ENCODE measurements at regions not wholly inside any gene's neighbourhood (a gene's known extent, or its start where the extent isn't known, plus 50 kb on each side); places are given as distances from the start of the nearest gene placed in this dataset.

DNA sequence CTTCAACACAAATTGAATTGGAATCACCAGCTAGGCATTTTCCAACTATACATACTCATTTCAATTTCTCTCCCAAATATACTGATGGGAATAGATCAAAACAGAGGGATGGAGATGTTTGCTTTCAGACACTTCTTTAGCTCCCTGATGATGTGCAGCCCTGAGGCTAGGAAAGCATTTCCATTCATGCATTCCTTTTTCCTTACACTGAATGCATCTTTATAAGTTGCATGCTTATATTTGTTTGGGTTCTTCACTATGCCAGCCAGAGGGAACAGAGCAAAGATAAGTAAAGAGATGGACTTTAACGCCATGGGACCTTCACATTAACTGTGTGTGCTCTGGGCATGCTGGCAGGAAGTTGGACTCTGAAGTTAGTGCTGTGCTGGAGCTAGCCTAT lies 696.5 kb upstream of the CDH9 start:
- Histone ChIP-seq H3K27ac (ENCODE audit: low read length) (no peak overlapping the region), H2AFZ (ENCODE audit: low read depth, low read length) (no peak overlapping the region), H3K36me3 (replicated peaks; ENCODE audit: low read depth, low read length) (no peaks in the 10 kb centered on the region), H3K4me2 (ENCODE audit: low read length) (no peak overlapping the region), H3K27me3 (ENCODE audit: low read depth, low read length) (no peaks in the 10 kb centered on the region), H4K20me1 (ENCODE audit: insufficient read depth, low read length) (no peaks in the 10 kb centered on the region), H3K4me3 (ENCODE audit: low read length) (no peak overlapping the region), H3K79me2 (ENCODE audit: low read length) (no peaks in the 10 kb centered on the region), H3K9me3 (ENCODE audit: insufficient read depth, low read length) (no peaks in the 10 kb centered on the region), H3K4me1 (ENCODE audit: low read length) (no peaks in the 10 kb centered on the region), H3K9ac (ENCODE audit: low read length) (no peak overlapping the region)
- TF ChIP-seq, protein P1, sequence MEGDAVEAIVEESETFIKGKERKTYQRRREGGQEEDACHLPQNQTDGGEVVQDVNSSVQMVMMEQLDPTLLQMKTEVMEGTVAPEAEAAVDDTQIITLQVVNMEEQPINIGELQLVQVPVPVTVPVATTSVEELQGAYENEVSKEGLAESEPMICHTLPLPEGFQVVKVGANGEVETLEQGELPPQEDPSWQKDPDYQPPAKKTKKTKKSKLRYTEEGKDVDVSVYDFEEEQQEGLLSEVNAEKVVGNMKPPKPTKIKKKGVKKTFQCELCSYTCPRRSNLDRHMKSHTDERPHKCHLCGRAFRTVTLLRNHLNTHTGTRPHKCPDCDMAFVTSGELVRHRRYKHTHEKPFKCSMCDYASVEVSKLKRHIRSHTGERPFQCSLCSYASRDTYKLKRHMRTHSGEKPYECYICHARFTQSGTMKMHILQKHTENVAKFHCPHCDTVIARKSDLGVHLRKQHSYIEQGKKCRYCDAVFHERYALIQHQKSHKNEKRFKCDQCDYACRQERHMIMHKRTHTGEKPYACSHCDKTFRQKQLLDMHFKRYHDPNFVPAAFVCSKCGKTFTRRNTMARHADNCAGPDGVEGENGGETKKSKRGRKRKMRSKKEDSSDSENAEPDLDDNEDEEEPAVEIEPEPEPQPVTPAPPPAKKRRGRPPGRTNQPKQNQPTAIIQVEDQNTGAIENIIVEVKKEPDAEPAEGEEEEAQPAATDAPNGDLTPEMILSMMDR (IDR thresholded peaks at IDR 0.05; ENCODE audit: low read depth, low read length) = no peak
- TF ChIP-seq EZH2phosphoT487 (IDR thresholded peaks at IDR 0.05; ENCODE audit: low read depth) = no peak

DNA sequence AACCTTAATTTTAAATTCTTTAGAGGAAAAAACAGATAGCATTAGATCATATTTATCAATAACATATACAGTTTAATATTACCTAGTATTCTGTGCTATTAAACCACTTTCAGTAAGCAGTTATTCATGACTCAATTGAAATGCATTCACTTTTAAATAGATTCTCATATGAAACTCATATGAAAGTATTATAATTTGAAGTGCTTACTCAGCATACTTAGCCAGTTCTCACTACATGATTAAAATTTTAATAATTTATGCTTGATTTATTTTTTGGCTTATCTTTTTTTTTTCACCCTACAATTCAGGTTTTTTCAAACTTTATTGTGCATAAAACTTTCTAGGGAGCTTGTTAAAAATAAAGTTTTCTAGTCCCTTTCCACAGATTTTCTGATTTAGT lies 694.9 kb upstream of the CDH9 start:
- Histone ChIP-seq H3K9ac (ENCODE audit: low read length) (no peak overlapping the region), H3K4me2 (ENCODE audit: low read length) (no peak overlapping the region), H3K79me2 (ENCODE audit: low read length) (no peaks in the 10 kb centered on the region), H3K4me3 (ENCODE audit: low read length) (no peak overlapping the region), H3K9me3 (ENCODE audit: insufficient read depth, low read length) (no peaks in the 10 kb centered on the region), H3K27me3 (ENCODE audit: low read depth, low read length) (no peaks in the 10 kb centered on the region), H3K36me3 (replicated peaks; ENCODE audit: low read depth, low read length) (no peaks in the 10 kb centered on the region), H3K27ac (ENCODE audit: low read length) (no peak overlapping the region), H2AFZ (ENCODE audit: low read depth, low read length) (no peak overlapping the region), H3K4me1 (ENCODE audit: low read length) (no peaks in the 10 kb centered on the region), H4K20me1 (ENCODE audit: insufficient read depth, low read length) (no peaks in the 10 kb centered on the region)
- TF ChIP-seq, protein P1 (IDR thresholded peaks at IDR 0.05; ENCODE audit: low read depth, low read length) = no peak
- no peak for TF ChIP-seq EZH2phosphoT487 (IDR thresholded peaks at IDR 0.05; ENCODE audit: low read depth)

GRCh38 chr5:27727254-27727653 lies 688.9 kb upstream of the CDH9 start:
- no peak overlapping the region for H3K27ac ChIP-seq (ENCODE audit: low read length)
- no peak overlapping the region for H2AFZ ChIP-seq (ENCODE audit: low read depth, low read length)
- no peaks in the 10 kb centered on the region for H3K27me3 ChIP-seq (ENCODE audit: low read depth, low read length)
- H3K36me3 ChIP-seq (replicated peaks; ENCODE audit: low read depth, low read length) = no peaks in the 10 kb centered on the region
- TF ChIP-seq EZH2phosphoT487 (IDR thresholded peaks at IDR 0.05; ENCODE audit: low read depth) = no peak
- TF ChIP-seq, protein P1 (IDR thresholded peaks at IDR 0.05; ENCODE audit: low read depth, low read length) = no peak
- no peaks in the 10 kb centered on the region for H4K20me1 ChIP-seq (ENCODE audit: insufficient read depth, low read length)
- no peaks in the 10 kb centered on the region for H3K4me1 ChIP-seq (ENCODE audit: low read length)
- no peaks in the 10 kb centered on the region for H3K9me3 ChIP-seq (ENCODE audit: insufficient read depth, low read length)
- H3K4me3 ChIP-seq (ENCODE audit: low read length) = no peak overlapping the region
- H3K4me2 ChIP-seq (ENCODE audit: low read length) = no peak overlapping the region
- no peak overlapping the region for H3K9ac ChIP-seq (ENCODE audit: low read length)
- H3K79me2 ChIP-seq (ENCODE audit: low read length) = no peaks in the 10 kb centered on the region

GRCh38 chr5:27722337-27722736 lies 684.0 kb upstream of the CDH9 start:
- Histone ChIP-seq H3K4me3 (ENCODE audit: low read length) (no peak overlapping the region), H3K4me2 (ENCODE audit: low read length) (no peak overlapping the region), H3K79me2 (ENCODE audit: low read length) (no peaks in the 10 kb centered on the region), H3K36me3 (replicated peaks; ENCODE audit: low read depth, low read length) (no peaks in the 10 kb centered on the region), H3K27me3 (ENCODE audit: low read depth, low read length) (no peaks in the 10 kb centered on the region), H3K4me1 (ENCODE audit: low read length) (no peaks in the 10 kb centered on the region), H3K9me3 (ENCODE audit: insufficient read depth, low read length) (no peaks in the 10 kb centered on the region), H2AFZ (ENCODE audit: low read depth, low read length) (no peak overlapping the region), H4K20me1 (ENCODE audit: insufficient read depth, low read length) (no peaks in the 10 kb centered on the region), H3K27ac (ENCODE audit: low read length) (no peak overlapping the region), H3K9ac (ENCODE audit: low read length) (no peak overlapping the region)
- TF ChIP-seq, protein P1 (IDR thresholded peaks at IDR 0.05; ENCODE audit: low read depth, low read length) = no peak
- TF ChIP-seq EZH2phosphoT487 (IDR thresholded peaks at IDR 0.05; ENCODE audit: low read depth) = no peak

Data from OCI-LY3 (cell line).